ENCODE measurements at regions not wholly inside any gene's neighbourhood (a gene's known extent, or its start where the extent isn't known, plus 50 kb on each side); places are given as distances from the start of the nearest gene placed in this dataset.
"Not testable (repeated sequence)": the region's sequence is repeated elsewhere in the genome, so short reads cannot be mapped to it uniquely, and the experiment has no call there.

GRCh38 chr2:167827352-167828097 lies 419.9 kb downstream of the STK39 start:
- Mint-ChIP-seq H3K9me3 (no peaks in the 10 kb centered on the region), H3K36me3 (ENCODE audit: insufficient read depth) (no peaks in the 10 kb centered on the region), H3K4me3 (no peak overlapping the region), H3K27me3 (ENCODE audit: low read depth) (peaks cover 10% of the 10 kb centered on the region), H3K4me1 (ENCODE audit: low read depth) (no peaks in the 10 kb centered on the region)
- DNase-seq (no peak), ATAC-seq (no peak)

DNA sequence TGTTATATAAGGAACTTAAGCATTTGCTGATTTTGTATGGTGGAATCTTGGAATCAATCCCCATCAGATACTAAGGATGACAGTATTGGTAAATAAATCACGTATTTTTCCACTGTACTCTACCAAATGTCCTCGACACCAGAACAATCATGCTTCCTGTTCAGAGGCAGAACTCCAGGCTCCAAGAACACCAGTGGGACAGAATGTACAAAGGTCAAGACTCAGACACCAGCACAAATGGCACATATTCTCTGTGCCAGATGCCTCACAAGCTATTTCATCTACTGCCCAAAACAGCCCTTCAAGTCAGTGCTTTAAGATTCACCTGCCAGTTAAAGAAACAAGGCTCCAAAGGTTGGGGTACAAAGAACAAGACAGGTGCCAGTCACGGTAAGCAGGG lies 420.5 kb downstream of the STK39 start:
- no peak for ATAC-seq
- peaks cover 10% of the 10 kb centered on the region for H3K27me3 Mint-ChIP-seq (ENCODE audit: low read depth)
- no peak overlapping the region for H3K4me3 Mint-ChIP-seq
- no peak for DNase-seq
- no peaks in the 10 kb centered on the region for H3K9me3 Mint-ChIP-seq
- no peaks in the 10 kb centered on the region for H3K4me1 Mint-ChIP-seq (ENCODE audit: low read depth)
- H3K36me3 Mint-ChIP-seq (ENCODE audit: insufficient read depth) = no peaks in the 10 kb centered on the region

DNA sequence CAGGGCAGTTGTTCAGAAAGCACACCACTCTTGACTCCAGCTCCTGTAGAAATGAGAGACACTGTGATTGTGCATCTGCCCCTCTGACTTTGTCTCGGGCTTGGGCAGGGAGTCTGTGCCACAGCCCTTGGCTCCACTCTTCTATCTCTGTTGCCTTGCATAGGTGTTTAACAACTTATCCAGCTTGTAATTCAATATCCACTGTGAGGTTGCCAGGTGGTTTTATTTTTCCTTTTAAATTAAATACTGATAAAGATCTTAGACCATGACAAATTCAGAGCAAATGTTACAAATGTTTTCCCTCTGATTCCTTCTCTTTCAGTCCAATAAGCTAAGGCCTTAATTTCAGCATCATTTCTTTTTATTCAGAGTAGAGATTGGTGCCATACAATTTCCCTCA lies 421.7 kb downstream of the STK39 start:
- Mint-ChIP-seq H3K27me3 (ENCODE audit: low read depth) (peaks cover 5% of the 10 kb centered on the region), H3K4me3 (no peak overlapping the region), H3K36me3 (ENCODE audit: insufficient read depth) (no peaks in the 10 kb centered on the region), H3K9me3 (no peaks in the 10 kb centered on the region), H3K4me1 (ENCODE audit: low read depth) (no peaks in the 10 kb centered on the region)
- no peak for DNase-seq
- no peak for ATAC-seq

- Mint-ChIP-seq H3K36me3 (ENCODE audit: insufficient read depth) (no peaks in the 10 kb centered on the region), H3K9me3 (no peaks in the 10 kb centered on the region), H3K4me3 (no peak overlapping the region), H3K27me3 (ENCODE audit: low read depth) (peaks cover 2% of the 10 kb centered on the region), H3K4me1 (ENCODE audit: low read depth) (no peaks in the 10 kb centered on the region)
- ATAC-seq (no peak), DNase-seq (no peak)
These were observed 424.5 kb downstream of the STK39 start for GRCh38 chr2:167822690-167823465.

DNA sequence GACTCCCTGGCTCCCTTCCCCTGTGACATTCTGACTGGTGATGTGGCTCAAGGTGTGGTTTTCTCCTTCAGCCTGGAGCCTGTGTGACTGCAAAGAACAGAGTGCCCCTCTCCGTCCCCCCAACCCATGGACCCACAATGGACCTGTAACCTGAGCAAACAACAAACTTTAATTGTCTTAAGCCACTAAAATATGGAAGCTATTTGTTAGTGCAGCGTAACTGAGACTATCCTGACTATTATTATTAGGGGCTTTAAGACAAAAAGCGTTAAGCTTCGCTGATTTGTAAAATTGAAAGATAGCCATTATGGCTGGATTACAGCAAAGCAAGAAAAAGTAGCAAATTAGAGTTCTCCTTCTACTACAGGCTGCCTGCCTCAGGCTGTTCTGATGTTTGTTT lies 426.9 kb downstream of the STK39 start:
- DNase-seq (no peak), ATAC-seq (no peak)
- H3K4me1 Mint-ChIP-seq (ENCODE audit: low read depth) = no peaks in the 10 kb centered on the region
- no peaks in the 10 kb centered on the region for H3K36me3 Mint-ChIP-seq (ENCODE audit: insufficient read depth)
- no peaks in the 10 kb centered on the region for H3K9me3 Mint-ChIP-seq
- no peak overlapping the region for H3K4me3 Mint-ChIP-seq
- H3K27me3 Mint-ChIP-seq (ENCODE audit: low read depth) = peaks cover 2% of the 10 kb centered on the region

- Mint-ChIP-seq H3K36me3 (ENCODE audit: insufficient read depth) (no peaks in the 10 kb centered on the region), H3K9me3 (no peaks in the 10 kb centered on the region), H3K4me3 (no peak overlapping the region), H3K27me3 (ENCODE audit: low read depth) (peaks cover 2% of the 10 kb centered on the region), H3K4me1 (ENCODE audit: low read depth) (no peaks in the 10 kb centered on the region)
- ATAC-seq = no peak
- DNase-seq = no peak
These were observed 428.9 kb downstream of the STK39 start for GRCh38 chr2:167818521-167818920.

- Mint-ChIP-seq H3K27me3 (ENCODE audit: low read depth) (peaks cover 4% of the 10 kb centered on the region), H3K4me1 (ENCODE audit: low read depth) (no peaks in the 10 kb centered on the region), H3K36me3 (ENCODE audit: insufficient read depth) (no peaks in the 10 kb centered on the region)
These were observed 429.5 kb downstream of the STK39 start for GRCh38 chr2:167817908-167818307.

DNA sequence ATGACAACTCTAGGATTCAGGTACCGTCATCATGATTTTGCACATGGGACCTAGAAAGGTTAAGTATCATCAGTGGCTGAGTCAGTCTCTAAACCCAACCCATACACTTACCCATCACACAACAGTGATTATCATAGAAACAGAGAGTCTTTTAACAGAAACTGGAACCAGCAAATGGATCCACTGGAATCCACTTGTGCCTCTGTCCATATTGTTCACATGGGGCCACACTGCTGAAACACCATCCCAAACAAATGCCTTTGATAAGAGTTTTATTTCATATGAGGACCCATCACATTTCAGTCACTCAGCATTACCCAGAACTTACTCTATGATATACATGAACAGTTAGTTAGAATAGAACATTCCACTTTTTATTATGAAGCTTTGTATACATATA lies 430.0 kb downstream of the STK39 start:
- Mint-ChIP-seq H3K4me3 (no peak overlapping the region), H3K9me3 (no peaks in the 10 kb centered on the region), H3K36me3 (ENCODE audit: insufficient read depth) (no peaks in the 10 kb centered on the region), H3K4me1 (ENCODE audit: low read depth) (no peaks in the 10 kb centered on the region), H3K27me3 (ENCODE audit: low read depth) (peaks cover 4% of the 10 kb centered on the region)
- DNase-seq = no peak
- ATAC-seq = no peak

More at GRCh38 chr2:167817908-167818307, 429.5 kb downstream of the STK39 start:
- ATAC-seq (no peak), DNase-seq (no peak)
- Mint-ChIP-seq H3K9me3 (no peaks in the 10 kb centered on the region), H3K4me3 (no peak overlapping the region)

- no peaks in the 10 kb centered on the region for H3K4me1 Mint-ChIP-seq (ENCODE audit: low read depth)
- no peaks in the 10 kb centered on the region for H3K36me3 Mint-ChIP-seq (ENCODE audit: insufficient read depth)
- peaks cover 4% of the 10 kb centered on the region for H3K27me3 Mint-ChIP-seq (ENCODE audit: low read depth)
- no peaks in the 10 kb centered on the region for H3K9me3 Mint-ChIP-seq
- DNase-seq (no peak), ATAC-seq (no peak)
- no peak overlapping the region for H3K4me3 Mint-ChIP-seq
These were observed 430.5 kb downstream of the STK39 start for GRCh38 chr2:167816874-167817290.

DNA sequence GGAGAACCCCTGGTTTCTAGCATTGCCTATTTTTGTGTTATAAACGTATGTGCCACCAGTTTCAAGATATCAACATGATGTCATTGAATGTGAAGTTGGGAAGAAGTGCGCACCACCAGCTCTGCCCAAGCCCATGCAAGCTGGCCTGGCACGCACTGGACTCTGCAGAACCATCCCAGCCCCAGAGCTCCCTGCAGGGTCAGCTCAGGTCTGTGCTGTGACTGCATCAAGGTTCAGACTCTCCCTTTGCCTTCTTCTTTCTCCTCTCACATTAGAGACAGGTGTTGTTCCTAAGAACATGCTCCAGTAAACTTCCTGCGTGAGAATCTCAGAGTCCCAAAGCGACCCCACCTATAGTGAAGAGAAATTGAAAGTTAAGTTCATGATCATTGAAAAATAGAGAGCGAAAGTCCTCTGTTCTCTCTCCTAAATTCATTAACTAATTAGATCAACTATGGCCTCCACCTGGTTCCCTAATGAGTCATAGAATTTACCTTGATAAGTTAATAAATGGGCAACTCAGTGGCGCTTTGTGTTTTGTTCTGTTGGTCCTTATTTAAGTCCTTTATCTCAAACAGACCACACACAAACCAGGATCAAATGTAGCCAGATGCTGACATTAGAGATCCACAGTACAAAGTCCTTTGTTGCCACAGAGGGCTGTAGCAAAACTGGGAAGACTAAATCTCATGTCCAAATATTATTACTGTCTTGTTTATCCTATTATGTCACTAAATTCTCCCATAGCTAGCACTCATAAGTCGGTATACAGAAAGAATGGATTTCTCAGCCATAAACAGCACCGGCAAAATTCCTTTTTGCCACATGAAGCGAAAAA lies 432.3 kb downstream of the STK39 start:
- DNase-seq (no peak), ATAC-seq (no peak)
- Mint-ChIP-seq H3K27me3 (ENCODE audit: low read depth) (peaks cover 4% of the 10 kb centered on the region), H3K36me3 (ENCODE audit: insufficient read depth) (no peaks in the 10 kb centered on the region), H3K4me1 (ENCODE audit: low read depth) (no peaks in the 10 kb centered on the region), H3K4me3 (no peak overlapping the region), H3K9me3 (no peaks in the 10 kb centered on the region)

DNA sequence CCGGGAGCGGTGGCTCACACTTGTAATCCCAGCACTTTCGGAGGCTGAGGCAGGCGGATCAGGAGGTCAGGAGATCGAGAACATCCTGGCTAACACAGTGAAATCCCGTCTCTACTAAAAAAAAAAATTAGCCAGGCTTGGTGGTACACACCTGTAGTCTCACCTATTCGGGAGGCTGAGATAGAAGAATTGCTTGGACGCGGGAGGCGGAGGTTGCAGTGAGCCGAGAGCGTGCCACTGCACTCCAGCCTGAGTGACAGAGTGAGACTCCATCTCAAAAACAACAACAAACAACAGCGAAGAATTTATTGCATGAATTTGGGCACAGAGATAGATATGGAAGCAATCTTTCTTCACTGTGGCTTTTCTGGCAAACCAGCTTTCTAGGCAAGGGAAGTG lies 432.9 kb downstream of the STK39 start:
- not testable (repeated sequence) for H3K36me3 Mint-ChIP-seq (ENCODE audit: insufficient read depth); H3K4me1 Mint-ChIP-seq (ENCODE audit: low read depth); DNase-seq; H3K27me3 Mint-ChIP-seq (ENCODE audit: low read depth); ATAC-seq; H3K9me3 Mint-ChIP-seq; H3K4me3 Mint-ChIP-seq

DNA sequence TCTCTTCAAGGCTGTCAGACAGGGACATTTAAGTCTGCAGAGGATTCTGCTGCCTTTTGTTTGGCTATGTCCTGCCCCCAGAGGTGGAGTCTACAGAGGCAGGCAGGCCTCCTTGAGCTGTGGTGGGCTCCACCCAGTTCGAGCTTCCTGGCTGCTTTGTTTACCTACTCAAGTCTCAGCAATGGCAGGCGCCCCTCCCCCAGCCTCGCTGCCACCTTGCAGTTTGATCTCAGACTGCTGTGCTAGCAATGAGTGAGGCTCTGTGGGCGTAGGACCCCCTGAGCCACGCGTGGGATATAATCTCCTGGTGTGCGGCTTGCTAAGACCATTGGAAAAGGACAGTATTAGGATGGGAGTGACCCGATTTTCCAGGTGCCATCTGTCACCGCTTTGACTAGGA lies 437.6 kb downstream of the STK39 start:
- H3K36me3 Mint-ChIP-seq (ENCODE audit: insufficient read depth); H3K4me3 Mint-ChIP-seq; H3K27me3 Mint-ChIP-seq (ENCODE audit: low read depth); H3K9me3 Mint-ChIP-seq; DNase-seq; H3K4me1 Mint-ChIP-seq (ENCODE audit: low read depth); ATAC-seq: not testable (repeated sequence)

DNA sequence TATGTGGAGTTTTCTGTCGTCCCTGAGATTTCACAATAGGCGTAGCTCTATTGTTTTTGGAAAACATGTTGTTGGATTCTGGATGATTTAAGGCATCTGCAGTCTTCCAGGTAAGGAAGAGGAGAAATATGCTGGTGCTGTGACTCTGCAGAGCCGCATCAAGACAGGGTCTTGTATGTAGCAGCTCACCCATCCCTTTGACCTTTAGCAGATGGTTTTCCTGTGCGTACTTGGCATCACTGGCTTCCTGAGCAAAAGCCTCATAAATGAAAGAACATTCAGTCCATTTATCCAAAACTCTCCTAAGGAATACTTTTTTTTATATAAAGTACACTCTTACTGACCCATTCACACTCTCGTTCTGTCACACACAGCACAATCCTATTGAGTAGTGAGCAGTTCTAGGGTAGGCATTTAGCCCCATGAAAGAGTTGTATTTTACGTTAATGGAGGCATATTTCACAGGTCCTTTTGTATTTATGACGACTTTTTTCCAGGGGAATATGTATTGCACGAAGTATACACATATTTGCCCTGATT lies 443.9 kb downstream of the STK39 start:
- Mint-ChIP-seq H3K9me3 (no peaks in the 10 kb centered on the region), H3K4me3 (no peak overlapping the region), H3K27me3 (ENCODE audit: low read depth) (peaks cover under 1% of the 10 kb centered on the region), H3K4me1 (ENCODE audit: low read depth) (no peaks in the 10 kb centered on the region), H3K36me3 (ENCODE audit: insufficient read depth) (no peaks in the 10 kb centered on the region)
- ATAC-seq = no peak
- no peak for DNase-seq

GRCh38 chr2:167794554-167795255 lies 452.7 kb downstream of the STK39 start:
- Mint-ChIP-seq H3K4me3 (no peak overlapping the region), H3K9me3 (no peaks in the 10 kb centered on the region), H3K27me3 (ENCODE audit: low read depth) (no peaks in the 10 kb centered on the region), H3K36me3 (ENCODE audit: insufficient read depth) (no peaks in the 10 kb centered on the region), H3K4me1 (ENCODE audit: low read depth) (no peaks in the 10 kb centered on the region)
- DNase-seq (no peak), ATAC-seq (no peak)
